SK-N-SH treated with all-trans-retinoic acid at 6 μM for 48 hours (cell line): ENCODE measurements at regions not wholly inside any gene's neighbourhood (a gene's known extent, or its start where the extent isn't known, plus 50 kb on each side); places are given as distances from the start of the nearest gene placed in this dataset.
"Not testable (repeated sequence)": the region's sequence is repeated elsewhere in the genome, so short reads cannot be mapped to it uniquely, and the experiment has no call there.

Experiments used
- ATAC-seq: fragments of 200-7000 bp; cut with Tn5 transposase; 3 replicates; pipeline ENCODE4 v1.9.1; 2020; ENCODE audit warnings: mild to moderate bottlenecking, moderate library complexity
- ARNTL ChIP-seq: fragments of 450-650 bp; formaldehyde crosslinking; IDR thresholded peaks from 2 replicates; pipeline ENCODE4 v1.5.0; 2020; ENCODE audit warnings: low read depth, mild to moderate bottlenecking, moderate library complexity, borderline replicate concordance
- BACH2 ChIP-seq: fragments of 250-450 bp; sonication (Bioruptor Pico); IDR thresholded peaks from 2 replicates; pipeline ENCODE4 v1.9.0; 2021; ENCODE audit warnings: mild to moderate bottlenecking, borderline replicate concordance
- CSDC2 ChIP-seq: fragments of 250-450 bp; sonication (Bioruptor Pico); IDR thresholded peaks from 2 replicates; pipeline ENCODE4 v1.5.0; 2020; ENCODE audit warnings: mild to moderate bottlenecking, moderate library complexity
- ESRRG ChIP-seq: fragments of 250-450 bp; sonication (Bioruptor Pico); IDR thresholded peaks from 2 replicates; pipeline ENCODE4 v1.6.1; 2021; ENCODE audit warnings: mild to moderate bottlenecking
- GLIS3 ChIP-seq: fragments of 250-450 bp; sonication (Bioruptor Pico); IDR thresholded peaks from 2 replicates; pipeline ENCODE4 v1.5.0; 2020; ENCODE audit warnings: mild to moderate bottlenecking, moderate library complexity
- ISL1 ChIP-seq: fragments of 250-450 bp; sonication (Bioruptor Pico); IDR thresholded peaks from 2 replicates; pipeline ENCODE4 v2.1.2; 2022; ENCODE audit warnings: mild to moderate bottlenecking, moderate library complexity
- OSR1 ChIP-seq: fragments of 250-450 bp; sonication (Bioruptor Pico); IDR thresholded peaks from 2 replicates; pipeline ENCODE4 v1.8.0; 2022; ENCODE audit warnings: moderate library complexity, mild to moderate bottlenecking, inconsistent platforms
- PPARA ChIP-seq: fragments of 250-450 bp; sonication (Bioruptor Pico); IDR thresholded peaks from 2 replicates; pipeline ENCODE4 v1.5.0; 2020; ENCODE audit warnings: mild to moderate bottlenecking, borderline replicate concordance
- RARB ChIP-seq: fragments of 250-450 bp; sonication (Bioruptor Pico); IDR thresholded peaks from 2 replicates; pipeline ENCODE4 v1.8.0; 2021; ENCODE audit warnings: mild to moderate bottlenecking, moderate library complexity
- SNAI2 ChIP-seq: fragments of 250-450 bp; sonication (Bioruptor Pico); IDR thresholded peaks from 2 replicates; pipeline ENCODE4 v1.5.0; 2020; ENCODE audit warnings: mild to moderate bottlenecking, moderate library complexity
- TOX ChIP-seq: fragments of 250-450 bp; sonication (Bioruptor Pico); IDR thresholded peaks from 2 replicates; pipeline ENCODE4 v1.8.0; 2021; ENCODE audit warnings: mild to moderate bottlenecking, moderate library complexity, borderline replicate concordance
- ZC3H10 ChIP-seq: fragments of 250-450 bp; sonication (Bioruptor Pico); IDR thresholded peaks from 2 replicates; pipeline ENCODE4 v1.5.1; 2021; ENCODE audit warnings: mild to moderate bottlenecking, moderate library complexity
- ZFP3 ChIP-seq: fragments of 250-450 bp; sonication (Bioruptor Pico); IDR thresholded peaks from 2 replicates; pipeline ENCODE4 v1.5.0; 2020; ENCODE audit warnings: mild to moderate bottlenecking, moderate library complexity
- ZNF565 ChIP-seq: fragments of 450-650 bp; formaldehyde crosslinking; conservative IDR thresholded peaks from 2 replicates; pipeline ENCODE4 v1.5.0; 2020; ENCODE audit warnings: low read depth, mild to moderate bottlenecking, moderate library complexity
- ZNF70 ChIP-seq: fragments of 450-650 bp; formaldehyde crosslinking; IDR thresholded peaks from 2 replicates; pipeline ENCODE4 v1.5.0; 2020; ENCODE audit warnings: mild to moderate bottlenecking, moderate library complexity
- ZNF8 ChIP-seq: fragments of 450-650 bp; formaldehyde crosslinking; IDR thresholded peaks from 2 replicates; pipeline ENCODE4 v1.5.0; 2020; ENCODE audit warnings: mild to moderate bottlenecking, moderate library complexity
- TF ChIP-seq, protein P1 (sequence below): fragments of 250-450 bp; sonication (Bioruptor Pico); IDR thresholded peaks from 2 replicates; pipeline ENCODE4 v1.8.0; 2020; ENCODE audit warnings: mild to moderate bottlenecking, moderate library complexity, borderline replicate concordance
- TF ChIP-seq, protein P2 (sequence below): fragments of 250-450 bp; sonication (Bioruptor Pico); IDR thresholded peaks from 2 replicates; pipeline ENCODE4 v1.5.0; 2020; ENCODE audit warnings: mild to moderate bottlenecking, moderate library complexity
- TF ChIP-seq, protein P3 (sequence below): fragments of 250-450 bp; sonication (Bioruptor Pico); IDR thresholded peaks from 2 replicates; pipeline ENCODE4 v1.5.1; 2020; ENCODE audit warnings: low read depth, mild to moderate bottlenecking, moderate library complexity
- TF ChIP-seq, protein P4 (sequence below): fragments of 250-450 bp; sonication (Bioruptor Pico); IDR thresholded peaks from 2 replicates; pipeline ENCODE4 v1.5.1; 2021; ENCODE audit warnings: mild to moderate bottlenecking, moderate library complexity

DNA sequence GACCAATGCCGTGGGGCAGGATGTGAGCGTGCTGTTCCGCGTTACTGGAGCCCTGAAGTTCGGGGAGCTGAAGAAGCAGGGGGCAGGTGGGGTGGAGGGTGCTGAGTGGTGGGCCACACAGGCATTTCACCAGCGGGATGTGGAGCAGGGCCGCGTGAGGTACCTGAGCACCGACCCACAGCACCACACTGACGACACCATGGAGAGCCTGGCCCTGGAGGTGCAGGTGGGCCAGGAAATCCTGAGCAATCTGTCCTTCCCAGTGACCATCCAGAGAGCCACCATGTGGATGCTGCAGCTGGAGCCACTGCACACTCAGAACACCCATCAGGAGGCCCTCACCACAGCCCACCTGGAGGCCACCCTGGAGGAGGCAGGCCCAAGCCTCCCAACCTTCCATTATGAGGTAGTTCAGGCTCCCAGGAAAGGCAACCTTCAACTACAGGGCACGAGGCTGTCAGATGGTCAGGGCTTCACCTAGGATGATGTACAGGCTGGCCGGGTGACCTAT is 179.6 kb downstream of the TBC1D2B start:
- TF ChIP-seq, protein P1, sequence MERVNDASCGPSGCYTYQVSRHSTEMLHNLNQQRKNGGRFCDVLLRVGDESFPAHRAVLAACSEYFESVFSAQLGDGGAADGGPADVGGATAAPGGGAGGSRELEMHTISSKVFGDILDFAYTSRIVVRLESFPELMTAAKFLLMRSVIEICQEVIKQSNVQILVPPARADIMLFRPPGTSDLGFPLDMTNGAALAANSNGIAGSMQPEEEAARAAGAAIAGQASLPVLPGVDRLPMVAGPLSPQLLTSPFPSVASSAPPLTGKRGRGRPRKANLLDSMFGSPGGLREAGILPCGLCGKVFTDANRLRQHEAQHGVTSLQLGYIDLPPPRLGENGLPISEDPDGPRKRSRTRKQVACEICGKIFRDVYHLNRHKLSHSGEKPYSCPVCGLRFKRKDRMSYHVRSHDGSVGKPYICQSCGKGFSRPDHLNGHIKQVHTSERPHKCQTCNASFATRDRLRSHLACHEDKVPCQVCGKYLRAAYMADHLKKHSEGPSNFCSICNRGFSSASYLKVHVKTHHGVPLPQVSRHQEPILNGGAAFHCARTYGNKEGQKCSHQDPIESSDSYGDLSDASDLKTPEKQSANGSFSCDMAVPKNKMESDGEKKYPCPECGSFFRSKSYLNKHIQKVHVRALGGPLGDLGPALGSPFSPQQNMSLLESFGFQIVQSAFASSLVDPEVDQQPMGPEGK (CRISPR knock-in tag) = no peak
- TF ChIP-seq OSR1 (CRISPR knock-in tag) (no peak), SNAI2 (CRISPR knock-in tag) (no peak), ESRRG (CRISPR knock-in tag) (no peak), BACH2 (no peak)
- ATAC-seq = no peak

DNA sequence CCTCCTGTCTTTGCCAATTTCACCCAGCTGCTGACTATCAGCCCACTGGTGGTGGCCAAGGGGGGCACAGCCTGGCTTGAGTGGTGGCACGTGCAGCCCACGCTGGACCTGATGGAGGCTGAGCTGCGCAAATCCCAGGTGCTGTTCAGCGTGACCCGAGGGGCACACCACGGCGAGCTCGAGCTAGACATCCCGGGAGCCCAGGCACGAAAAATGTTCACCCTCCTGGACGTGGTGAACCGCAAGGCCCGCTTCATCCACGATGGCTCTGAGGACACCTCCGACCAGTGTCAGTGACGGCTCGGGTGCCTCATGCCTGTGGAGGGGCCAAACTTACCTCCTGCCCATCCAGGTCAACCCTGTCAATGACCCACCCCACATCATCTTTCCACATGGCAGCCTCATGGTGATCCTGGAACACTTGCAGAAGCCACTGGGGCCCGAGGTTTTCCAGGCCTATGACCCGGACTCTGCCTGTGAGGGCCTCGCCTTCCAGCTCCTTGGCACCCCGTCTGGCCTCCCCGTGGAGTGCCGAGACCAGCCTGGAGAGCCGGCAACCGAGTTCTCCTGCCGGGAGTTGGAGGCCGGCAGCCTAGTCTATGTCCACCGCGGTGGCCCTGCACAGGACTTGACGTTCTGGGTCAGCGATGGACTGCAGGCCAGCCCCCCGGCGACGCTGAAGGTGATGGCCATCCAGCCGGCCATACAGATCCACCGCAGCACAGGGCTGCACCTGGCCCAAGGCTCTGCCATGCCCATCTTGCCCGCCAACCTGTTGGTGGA is 180.2 kb downstream of the TBC1D2B start:
- ATAC-seq = not testable (repeated sequence)

DNA sequence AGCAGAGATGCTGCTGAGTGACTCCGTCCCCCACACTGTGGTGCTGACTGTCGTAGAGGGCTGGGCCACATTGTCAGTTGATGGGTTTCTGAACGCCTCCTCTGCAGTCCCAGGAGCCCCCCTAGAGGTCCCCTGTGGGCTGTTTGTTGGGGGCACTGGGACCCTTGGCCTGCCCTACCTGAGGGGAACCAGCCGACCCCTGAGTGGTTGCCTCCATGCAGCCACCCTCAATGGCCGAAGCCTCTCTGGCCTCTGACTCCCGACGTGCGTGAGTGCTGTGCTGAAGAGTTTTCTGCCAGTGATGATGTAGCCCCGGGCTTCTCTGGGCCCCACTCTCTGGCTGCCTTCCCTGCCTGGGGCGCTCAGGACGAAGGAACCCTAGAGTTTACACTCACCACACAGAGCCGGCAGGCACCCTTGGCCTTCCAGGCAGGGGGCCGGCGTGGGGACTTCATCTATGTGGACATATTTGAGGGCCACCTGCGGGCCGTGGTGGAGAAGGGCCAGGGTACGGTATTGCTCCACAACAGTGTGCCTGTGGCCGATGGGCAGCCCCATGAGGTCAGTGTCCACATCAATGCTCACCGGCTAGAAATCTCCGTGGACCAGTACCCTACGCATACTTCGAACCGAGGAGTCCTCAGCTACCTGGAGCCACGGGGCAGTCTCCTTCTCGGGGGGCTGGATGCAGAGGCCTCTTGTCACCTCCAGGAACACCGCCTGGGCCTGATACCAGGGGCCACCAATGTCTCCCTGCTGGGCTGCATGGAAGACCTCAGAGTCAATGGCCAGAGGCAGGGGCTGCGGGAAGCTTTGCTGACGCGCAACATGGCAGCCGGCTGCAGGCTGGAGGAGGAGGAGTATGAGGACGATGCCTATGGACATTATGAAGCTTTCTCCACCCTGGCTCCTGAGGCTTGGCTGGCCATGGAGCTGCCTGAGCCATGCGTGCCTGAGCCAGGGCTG is 181.1 kb downstream of the TBC1D2B start:
- ATAC-seq = not testable (repeated sequence)

DNA sequence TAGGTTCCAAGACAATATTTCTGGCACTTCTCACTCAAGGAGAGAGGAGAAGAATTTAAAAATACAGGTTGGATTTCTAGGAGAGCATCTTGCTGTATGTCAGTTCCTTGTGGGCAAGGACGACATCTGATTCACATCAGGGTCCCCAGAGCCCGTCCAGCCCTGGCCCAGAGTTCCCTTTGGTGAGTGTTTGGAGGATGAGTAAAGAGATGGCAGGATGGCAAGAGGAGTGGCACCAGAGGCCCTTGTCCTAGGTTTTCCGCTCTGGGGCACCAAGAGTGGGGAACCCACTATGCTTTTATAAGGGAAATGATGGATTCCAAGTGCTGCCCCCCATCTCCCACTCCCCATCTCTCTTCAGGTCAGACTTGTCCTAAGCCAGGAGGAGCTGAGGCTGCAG is 181.8 kb downstream of the TBC1D2B start:
- ATAC-seq = no peak

DNA sequence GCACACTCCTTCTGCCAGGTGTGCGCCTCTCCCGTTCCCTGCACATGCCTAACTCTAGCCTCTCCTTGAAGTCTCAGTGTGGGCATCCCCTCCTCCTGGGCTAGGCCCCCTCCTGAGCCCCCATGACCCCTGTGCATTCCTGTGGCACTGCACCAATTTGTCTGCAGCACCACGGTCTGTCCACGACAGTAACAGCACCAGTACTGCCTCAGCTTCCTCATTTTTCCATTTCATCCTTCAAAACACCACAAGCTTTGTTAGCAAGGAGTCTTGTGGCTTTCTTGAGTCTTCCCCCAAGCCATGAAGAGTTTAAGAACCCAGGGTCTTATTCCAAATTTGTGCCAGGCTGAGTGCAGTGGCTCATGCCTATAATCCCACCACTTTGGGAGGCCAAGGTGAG is 182.4 kb downstream of the TBC1D2B start:
- ATAC-seq = not testable (repeated sequence)

More for the DNA sequence above, 181.8 kb downstream of the TBC1D2B start:
- TF ChIP-seq TOX (CRISPR knock-in tag) (no peak), PPARA (CRISPR knock-in tag) (no peak), ARNTL (CRISPR knock-in tag) (no peak), ZNF565 (CRISPR knock-in tag) (no peak), ZNF8 (no peak), ZNF70 (CRISPR knock-in tag) (no peak), GLIS3 (CRISPR knock-in tag) (no peak), ESRRG (CRISPR knock-in tag) (no peak), ISL1 (CRISPR knock-in tag) (no peak), CSDC2 (CRISPR knock-in tag) (no peak), ZC3H10 (CRISPR knock-in tag) (no peak), ZFP3 (CRISPR knock-in tag) (no peak), RARB (CRISPR knock-in tag) (no peak)
- TF ChIP-seq, protein P2, sequence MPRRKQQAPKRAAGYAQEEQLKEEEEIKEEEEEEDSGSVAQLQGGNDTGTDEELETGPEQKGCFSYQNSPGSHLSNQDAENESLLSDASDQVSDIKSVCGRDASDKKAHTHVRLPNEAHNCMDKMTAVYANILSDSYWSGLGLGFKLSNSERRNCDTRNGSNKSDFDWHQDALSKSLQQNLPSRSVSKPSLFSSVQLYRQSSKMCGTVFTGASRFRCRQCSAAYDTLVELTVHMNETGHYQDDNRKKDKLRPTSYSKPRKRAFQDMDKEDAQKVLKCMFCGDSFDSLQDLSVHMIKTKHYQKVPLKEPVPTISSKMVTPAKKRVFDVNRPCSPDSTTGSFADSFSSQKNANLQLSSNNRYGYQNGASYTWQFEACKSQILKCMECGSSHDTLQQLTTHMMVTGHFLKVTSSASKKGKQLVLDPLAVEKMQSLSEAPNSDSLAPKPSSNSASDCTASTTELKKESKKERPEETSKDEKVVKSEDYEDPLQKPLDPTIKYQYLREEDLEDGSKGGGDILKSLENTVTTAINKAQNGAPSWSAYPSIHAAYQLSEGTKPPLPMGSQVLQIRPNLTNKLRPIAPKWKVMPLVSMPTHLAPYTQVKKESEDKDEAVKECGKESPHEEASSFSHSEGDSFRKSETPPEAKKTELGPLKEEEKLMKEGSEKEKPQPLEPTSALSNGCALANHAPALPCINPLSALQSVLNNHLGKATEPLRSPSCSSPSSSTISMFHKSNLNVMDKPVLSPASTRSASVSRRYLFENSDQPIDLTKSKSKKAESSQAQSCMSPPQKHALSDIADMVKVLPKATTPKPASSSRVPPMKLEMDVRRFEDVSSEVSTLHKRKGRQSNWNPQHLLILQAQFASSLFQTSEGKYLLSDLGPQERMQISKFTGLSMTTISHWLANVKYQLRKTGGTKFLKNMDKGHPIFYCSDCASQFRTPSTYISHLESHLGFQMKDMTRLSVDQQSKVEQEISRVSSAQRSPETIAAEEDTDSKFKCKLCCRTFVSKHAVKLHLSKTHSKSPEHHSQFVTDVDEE (CRISPR knock-in tag) = no peak
- TF ChIP-seq, protein P3, sequence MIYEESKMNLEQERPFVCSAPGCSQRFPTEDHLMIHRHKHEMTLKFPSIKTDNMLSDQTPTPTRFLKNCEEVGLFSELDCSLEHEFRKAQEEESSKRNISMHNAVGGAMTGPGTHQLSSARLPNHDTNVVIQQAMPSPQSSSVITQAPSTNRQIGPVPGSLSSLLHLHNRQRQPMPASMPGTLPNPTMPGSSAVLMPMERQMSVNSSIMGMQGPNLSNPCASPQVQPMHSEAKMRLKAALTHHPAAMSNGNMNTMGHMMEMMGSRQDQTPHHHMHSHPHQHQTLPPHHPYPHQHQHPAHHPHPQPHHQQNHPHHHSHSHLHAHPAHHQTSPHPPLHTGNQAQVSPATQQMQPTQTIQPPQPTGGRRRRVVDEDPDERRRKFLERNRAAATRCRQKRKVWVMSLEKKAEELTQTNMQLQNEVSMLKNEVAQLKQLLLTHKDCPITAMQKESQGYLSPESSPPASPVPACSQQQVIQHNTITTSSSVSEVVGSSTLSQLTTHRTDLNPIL (CRISPR knock-in tag) = no peak
- TF ChIP-seq, protein P4, sequence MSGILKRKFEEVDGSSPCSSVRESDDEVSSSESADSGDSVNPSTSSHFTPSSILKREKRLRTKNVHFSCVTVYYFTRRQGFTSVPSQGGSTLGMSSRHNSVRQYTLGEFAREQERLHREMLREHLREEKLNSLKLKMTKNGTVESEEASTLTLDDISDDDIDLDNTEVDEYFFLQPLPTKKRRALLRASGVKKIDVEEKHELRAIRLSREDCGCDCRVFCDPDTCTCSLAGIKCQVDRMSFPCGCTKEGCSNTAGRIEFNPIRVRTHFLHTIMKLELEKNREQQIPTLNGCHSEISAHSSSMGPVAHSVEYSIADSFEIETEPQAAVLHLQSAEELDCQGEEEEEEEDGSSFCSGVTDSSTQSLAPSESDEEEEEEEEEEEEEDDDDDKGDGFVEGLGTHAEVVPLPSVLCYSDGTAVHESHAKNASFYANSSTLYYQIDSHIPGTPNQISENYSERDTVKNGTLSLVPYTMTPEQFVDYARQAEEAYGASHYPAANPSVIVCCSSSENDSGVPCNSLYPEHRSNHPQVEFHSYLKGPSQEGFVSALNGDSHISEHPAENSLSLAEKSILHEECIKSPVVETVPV (CRISPR knock-in tag) = no peak
- TF ChIP-seq, protein P1 (CRISPR knock-in tag) = no peak
- TF ChIP-seq, all 23 proteins: peak for 0

DNA sequence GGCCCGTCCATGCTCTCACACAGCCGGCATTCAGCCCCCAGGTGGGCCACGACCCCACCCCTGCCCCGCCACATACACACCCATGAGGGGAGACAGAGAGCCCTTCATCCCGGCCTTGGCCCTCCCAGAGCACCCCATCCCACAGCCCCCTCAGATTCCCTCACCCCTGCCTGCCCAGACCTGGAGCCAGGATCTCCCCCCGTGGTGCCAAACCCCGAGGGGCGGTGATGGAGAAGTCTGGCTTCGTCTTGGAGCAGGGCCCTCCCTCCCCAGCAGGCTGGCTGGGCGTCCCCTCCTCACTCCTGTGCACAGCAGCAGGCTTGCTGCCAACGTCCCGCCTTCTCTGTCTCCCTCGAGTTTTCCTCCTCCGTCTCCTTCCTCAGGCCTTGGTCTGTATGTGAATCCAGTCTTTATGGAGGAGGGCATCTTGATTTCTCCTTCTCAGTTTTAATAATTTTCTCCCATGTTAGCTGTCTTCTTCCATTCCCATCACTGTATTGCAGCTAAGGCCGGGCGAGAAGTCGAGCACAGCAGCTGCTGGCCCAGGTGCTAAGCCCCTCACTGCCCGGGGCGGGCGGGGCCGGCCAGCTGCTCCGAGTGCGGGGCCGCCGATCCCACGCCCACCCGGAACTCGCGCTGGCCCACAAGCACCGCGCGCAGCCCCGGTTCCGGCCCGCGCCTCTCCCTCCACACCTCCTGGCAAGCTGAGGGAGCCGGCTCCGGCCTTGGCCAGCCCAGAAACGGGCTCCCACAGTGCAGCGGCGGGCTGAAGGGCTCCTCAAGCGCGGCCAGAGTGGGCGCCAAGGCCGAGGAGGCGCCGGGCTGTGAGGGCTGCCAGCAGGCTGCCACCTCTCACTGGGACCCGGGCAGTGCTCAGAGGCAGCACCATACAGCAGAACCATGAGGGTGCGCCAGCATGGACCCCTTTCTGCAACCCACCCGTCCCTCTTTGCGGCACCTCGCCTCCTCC is 183.6 kb downstream of the TBC1D2B start:
- ATAC-seq = not testable (repeated sequence)
